ENCODE measurements at regions not wholly inside any gene's neighbourhood (a gene's known extent, or its start where the extent isn't known, plus 50 kb on each side); places are given as distances from the start of the nearest gene placed in this dataset.

DNA sequence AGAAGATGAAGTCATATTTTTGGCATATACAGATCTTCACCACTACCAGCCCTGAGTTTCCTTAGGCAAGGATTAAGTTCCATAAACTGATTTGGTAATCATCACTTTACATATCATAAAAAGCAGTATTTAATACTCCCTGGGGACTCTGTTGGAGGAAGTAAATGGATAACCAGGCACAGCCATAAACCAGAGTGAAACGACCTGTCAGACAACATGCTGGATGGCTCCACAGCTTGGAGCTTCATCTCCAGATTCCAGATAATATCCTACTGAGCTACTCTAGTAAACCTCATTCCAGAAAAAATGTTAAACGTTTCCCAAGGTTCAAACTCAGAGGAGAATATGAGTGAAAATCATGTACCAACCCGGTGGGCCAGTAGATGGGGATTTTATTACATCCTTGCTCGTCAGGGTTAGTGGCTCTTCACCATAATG, 109.2 kb downstream of the BASP1 start:
- Histone ChIP-seq H3K27ac (ENCODE audit: poor library complexity, severe bottlenecking) (no peak overlapping the region), H3K36me3 (ENCODE audit: low read depth) (no peaks in the 10 kb centered on the region), H3K4me3 (ENCODE audit: severe bottlenecking) (no peak overlapping the region), H3K9me3 (ENCODE audit: severe bottlenecking) (no peaks in the 10 kb centered on the region), H3K4me1 (ENCODE audit: insufficient read depth, poor library complexity, severe bottlenecking) (no peaks in the 10 kb centered on the region), H3K27me3 (ENCODE audit: insufficient read depth, poor library complexity, severe bottlenecking) (no peaks in the 10 kb centered on the region)
- no peak for DNase-seq (ENCODE audit: low spot score)
- TF ChIP-seq, protein P1, sequence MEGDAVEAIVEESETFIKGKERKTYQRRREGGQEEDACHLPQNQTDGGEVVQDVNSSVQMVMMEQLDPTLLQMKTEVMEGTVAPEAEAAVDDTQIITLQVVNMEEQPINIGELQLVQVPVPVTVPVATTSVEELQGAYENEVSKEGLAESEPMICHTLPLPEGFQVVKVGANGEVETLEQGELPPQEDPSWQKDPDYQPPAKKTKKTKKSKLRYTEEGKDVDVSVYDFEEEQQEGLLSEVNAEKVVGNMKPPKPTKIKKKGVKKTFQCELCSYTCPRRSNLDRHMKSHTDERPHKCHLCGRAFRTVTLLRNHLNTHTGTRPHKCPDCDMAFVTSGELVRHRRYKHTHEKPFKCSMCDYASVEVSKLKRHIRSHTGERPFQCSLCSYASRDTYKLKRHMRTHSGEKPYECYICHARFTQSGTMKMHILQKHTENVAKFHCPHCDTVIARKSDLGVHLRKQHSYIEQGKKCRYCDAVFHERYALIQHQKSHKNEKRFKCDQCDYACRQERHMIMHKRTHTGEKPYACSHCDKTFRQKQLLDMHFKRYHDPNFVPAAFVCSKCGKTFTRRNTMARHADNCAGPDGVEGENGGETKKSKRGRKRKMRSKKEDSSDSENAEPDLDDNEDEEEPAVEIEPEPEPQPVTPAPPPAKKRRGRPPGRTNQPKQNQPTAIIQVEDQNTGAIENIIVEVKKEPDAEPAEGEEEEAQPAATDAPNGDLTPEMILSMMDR (IDR thresholded peaks at IDR 0.05; ENCODE audit: poor library complexity, severe bottlenecking) = no peak
- ATAC-seq (ENCODE audit: low read depth) = no peak

DNA sequence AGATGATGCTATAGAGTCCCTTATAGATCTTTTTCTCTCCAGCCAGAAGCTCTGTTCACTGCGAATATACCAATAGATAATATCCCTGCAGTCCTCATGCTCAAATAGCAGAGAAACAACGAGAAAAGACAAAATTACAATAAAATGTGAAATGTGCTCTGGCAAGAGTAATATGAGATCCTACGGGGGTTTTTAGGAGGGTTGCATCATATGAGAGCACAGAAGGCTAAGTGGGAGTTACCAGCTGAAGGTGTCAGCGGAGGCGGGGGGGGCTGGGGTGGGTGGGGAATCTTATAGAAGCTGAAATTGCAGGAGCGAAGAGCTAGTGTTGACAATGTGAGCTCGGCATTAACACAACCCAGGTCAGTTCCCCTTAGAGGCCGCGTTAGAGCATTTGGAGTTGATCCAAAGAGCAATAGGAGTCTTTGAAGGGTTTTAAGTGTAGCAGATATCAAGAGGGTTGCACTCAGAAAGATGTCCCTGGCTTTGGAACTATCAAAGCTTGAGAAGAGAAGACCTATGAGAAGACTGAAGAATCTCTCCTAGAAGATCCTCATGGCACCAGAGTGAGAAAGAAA, 109.7 kb downstream of the BASP1 start:
- no peak for DNase-seq (ENCODE audit: low spot score)
- no peaks in the 10 kb centered on the region for H3K36me3 ChIP-seq (ENCODE audit: low read depth)
- TF ChIP-seq, protein P1 (IDR thresholded peaks at IDR 0.05; ENCODE audit: poor library complexity, severe bottlenecking) = no peak
- H3K27ac ChIP-seq (ENCODE audit: poor library complexity, severe bottlenecking) = no peak overlapping the region
- no peaks in the 10 kb centered on the region for H3K4me1 ChIP-seq (ENCODE audit: insufficient read depth, poor library complexity, severe bottlenecking)
- ATAC-seq (ENCODE audit: low read depth) = no peak
- H3K9me3 ChIP-seq (ENCODE audit: severe bottlenecking) = no peaks in the 10 kb centered on the region
- no peak overlapping the region for H3K4me3 ChIP-seq (ENCODE audit: severe bottlenecking)
- H3K27me3 ChIP-seq (ENCODE audit: insufficient read depth, poor library complexity, severe bottlenecking) = no peaks in the 10 kb centered on the region

DNA sequence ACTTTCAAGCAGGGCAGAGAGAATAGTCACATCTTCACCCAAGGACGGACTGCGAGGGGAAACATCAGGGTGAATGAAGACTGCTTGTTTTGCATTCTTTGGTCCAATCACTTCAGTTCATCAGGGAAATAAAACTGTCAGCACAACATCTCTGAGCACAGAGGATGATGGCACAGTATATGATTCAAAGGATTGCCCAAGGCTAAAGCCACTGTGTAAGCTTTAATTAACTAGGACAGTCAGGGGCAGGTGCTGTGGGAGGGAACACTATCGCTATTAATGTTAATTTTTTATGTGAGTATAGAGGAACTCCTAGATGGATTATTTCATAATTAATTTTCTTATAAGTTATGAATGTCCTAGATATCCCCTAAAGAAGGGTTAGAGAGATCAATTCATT, 112.1 kb downstream of the BASP1 start:
- Histone ChIP-seq H3K27me3 (ENCODE audit: insufficient read depth, poor library complexity, severe bottlenecking) (no peaks in the 10 kb centered on the region), H3K36me3 (ENCODE audit: low read depth) (no peaks in the 10 kb centered on the region), H3K27ac (ENCODE audit: poor library complexity, severe bottlenecking) (no peak overlapping the region), H3K4me1 (ENCODE audit: insufficient read depth, poor library complexity, severe bottlenecking) (no peaks in the 10 kb centered on the region), H3K9me3 (ENCODE audit: severe bottlenecking) (no peaks in the 10 kb centered on the region), H3K4me3 (ENCODE audit: severe bottlenecking) (no peak overlapping the region)
- ATAC-seq (ENCODE audit: low read depth) = no peak
- TF ChIP-seq, protein P1 (IDR thresholded peaks at IDR 0.05; ENCODE audit: poor library complexity, severe bottlenecking) = no peak
- DNase-seq (ENCODE audit: low spot score) = no peak

DNA sequence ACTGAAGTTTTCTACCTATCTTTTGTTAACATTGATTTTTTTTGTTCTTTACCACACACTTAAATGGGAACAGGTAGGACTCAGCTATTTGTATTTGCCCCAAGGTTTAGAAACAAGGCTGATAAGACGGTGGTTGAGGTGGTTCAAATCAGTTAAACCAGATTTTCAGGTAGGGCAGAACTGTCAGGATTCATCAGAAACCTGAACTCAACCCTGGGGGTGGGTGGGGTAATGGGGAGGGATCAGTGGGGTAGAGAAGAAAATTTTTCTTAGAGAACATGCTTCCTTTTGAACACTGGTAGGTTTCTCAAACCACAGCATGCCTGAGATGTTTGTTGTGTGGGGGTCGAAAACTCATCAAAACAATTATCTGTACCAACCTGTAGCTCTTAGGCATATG, 113.0 kb downstream of the BASP1 start:
- Histone ChIP-seq H3K9me3 (ENCODE audit: severe bottlenecking) (no peaks in the 10 kb centered on the region), H3K4me3 (ENCODE audit: severe bottlenecking) (no peak overlapping the region), H3K27me3 (ENCODE audit: insufficient read depth, poor library complexity, severe bottlenecking) (no peaks in the 10 kb centered on the region), H3K27ac (ENCODE audit: poor library complexity, severe bottlenecking) (no peak overlapping the region), H3K4me1 (ENCODE audit: insufficient read depth, poor library complexity, severe bottlenecking) (no peaks in the 10 kb centered on the region), H3K36me3 (ENCODE audit: low read depth) (no peaks in the 10 kb centered on the region)
- TF ChIP-seq, protein P1 (IDR thresholded peaks at IDR 0.05; ENCODE audit: poor library complexity, severe bottlenecking) = no peak
- no peak for ATAC-seq (ENCODE audit: low read depth)
- no peak for DNase-seq (ENCODE audit: low spot score)

DNA sequence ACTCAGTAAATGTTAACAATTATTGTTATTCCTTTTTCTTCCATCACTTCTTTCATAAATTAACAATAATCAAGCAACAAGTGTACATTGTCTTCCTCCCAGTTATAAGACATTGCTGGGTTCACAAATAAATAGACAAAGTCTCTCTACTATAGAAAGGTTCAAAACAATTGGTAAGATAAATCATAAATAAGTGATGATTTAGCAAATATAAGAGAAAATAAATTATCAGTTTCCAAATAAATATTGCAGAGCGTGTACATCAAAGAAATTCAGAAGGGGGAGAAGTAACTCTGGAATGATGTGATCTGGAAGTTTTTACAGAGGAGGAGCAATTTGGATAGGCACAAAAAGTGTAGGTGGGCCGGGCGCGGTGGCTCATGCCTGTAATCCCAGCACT, 114.2 kb downstream of the BASP1 start:
- no peaks in the 10 kb centered on the region for H3K4me1 ChIP-seq (ENCODE audit: insufficient read depth, poor library complexity, severe bottlenecking)
- H3K27me3 ChIP-seq (ENCODE audit: insufficient read depth, poor library complexity, severe bottlenecking) = no peaks in the 10 kb centered on the region
- H3K4me3 ChIP-seq (ENCODE audit: severe bottlenecking) = no peak overlapping the region
- H3K9me3 ChIP-seq (ENCODE audit: severe bottlenecking) = no peaks in the 10 kb centered on the region
- H3K36me3 ChIP-seq (ENCODE audit: low read depth) = no peaks in the 10 kb centered on the region
- DNase-seq (ENCODE audit: low spot score) (no peak), ATAC-seq (ENCODE audit: low read depth) (no peak)
- H3K27ac ChIP-seq (ENCODE audit: poor library complexity, severe bottlenecking) = no peak overlapping the region
- TF ChIP-seq, protein P1 (IDR thresholded peaks at IDR 0.05; ENCODE audit: poor library complexity, severe bottlenecking) = no peak

Measured in RWPE2 (cell line).